ENCODE measurements at regions not wholly inside any gene's neighbourhood (a gene's known extent, or its start where the extent isn't known, plus 50 kb on each side); places are given as distances from the start of the nearest gene placed in this dataset.

DNA sequence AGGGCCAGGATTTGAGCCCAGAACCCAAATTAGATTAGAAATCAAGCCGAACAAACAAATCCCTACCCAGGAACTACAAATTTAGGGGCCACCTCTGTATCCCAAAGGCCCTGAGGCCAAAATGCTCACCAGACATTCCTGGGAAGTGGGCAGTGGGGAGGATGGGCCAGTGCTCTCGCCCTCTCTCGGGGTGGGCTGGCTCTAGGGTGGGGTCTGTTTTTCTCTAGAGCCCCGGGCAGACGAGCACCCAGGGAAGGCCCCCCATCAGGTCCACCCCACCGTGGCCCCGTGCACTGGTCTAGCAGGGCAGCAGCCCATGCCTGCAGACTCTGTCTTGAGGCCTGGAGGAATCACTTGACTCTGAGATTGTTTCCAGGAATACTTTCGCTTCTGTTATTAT lies 252.0 kb downstream of the RRAGC start:
- TF ChIP-seq, protein P1, sequence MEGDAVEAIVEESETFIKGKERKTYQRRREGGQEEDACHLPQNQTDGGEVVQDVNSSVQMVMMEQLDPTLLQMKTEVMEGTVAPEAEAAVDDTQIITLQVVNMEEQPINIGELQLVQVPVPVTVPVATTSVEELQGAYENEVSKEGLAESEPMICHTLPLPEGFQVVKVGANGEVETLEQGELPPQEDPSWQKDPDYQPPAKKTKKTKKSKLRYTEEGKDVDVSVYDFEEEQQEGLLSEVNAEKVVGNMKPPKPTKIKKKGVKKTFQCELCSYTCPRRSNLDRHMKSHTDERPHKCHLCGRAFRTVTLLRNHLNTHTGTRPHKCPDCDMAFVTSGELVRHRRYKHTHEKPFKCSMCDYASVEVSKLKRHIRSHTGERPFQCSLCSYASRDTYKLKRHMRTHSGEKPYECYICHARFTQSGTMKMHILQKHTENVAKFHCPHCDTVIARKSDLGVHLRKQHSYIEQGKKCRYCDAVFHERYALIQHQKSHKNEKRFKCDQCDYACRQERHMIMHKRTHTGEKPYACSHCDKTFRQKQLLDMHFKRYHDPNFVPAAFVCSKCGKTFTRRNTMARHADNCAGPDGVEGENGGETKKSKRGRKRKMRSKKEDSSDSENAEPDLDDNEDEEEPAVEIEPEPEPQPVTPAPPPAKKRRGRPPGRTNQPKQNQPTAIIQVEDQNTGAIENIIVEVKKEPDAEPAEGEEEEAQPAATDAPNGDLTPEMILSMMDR (IDR thresholded peaks at IDR 0.05 in 8 of 11, conservative IDR thresholded peaks at IDR 0.05 in 3 of 11), result no peak
- no peak for TF ChIP-seq POLR2A (IDR thresholded peaks at IDR 0.05)

Data from spleen (tissue), 7 donors.